ENCODE measurements at regions not wholly inside any gene's neighbourhood (a gene's known extent, or its start where the extent isn't known, plus 50 kb on each side); places are given as distances from the start of the nearest gene placed in this dataset.

GRCh38 chr1:224061436-224061835, 52.5 kb upstream of the FBXO28 start:
- TF ChIP-seq, protein P1, sequence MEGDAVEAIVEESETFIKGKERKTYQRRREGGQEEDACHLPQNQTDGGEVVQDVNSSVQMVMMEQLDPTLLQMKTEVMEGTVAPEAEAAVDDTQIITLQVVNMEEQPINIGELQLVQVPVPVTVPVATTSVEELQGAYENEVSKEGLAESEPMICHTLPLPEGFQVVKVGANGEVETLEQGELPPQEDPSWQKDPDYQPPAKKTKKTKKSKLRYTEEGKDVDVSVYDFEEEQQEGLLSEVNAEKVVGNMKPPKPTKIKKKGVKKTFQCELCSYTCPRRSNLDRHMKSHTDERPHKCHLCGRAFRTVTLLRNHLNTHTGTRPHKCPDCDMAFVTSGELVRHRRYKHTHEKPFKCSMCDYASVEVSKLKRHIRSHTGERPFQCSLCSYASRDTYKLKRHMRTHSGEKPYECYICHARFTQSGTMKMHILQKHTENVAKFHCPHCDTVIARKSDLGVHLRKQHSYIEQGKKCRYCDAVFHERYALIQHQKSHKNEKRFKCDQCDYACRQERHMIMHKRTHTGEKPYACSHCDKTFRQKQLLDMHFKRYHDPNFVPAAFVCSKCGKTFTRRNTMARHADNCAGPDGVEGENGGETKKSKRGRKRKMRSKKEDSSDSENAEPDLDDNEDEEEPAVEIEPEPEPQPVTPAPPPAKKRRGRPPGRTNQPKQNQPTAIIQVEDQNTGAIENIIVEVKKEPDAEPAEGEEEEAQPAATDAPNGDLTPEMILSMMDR (IDR thresholded peaks at IDR 0.05) = no peak
- TF ChIP-seq POLR2A (IDR thresholded peaks at IDR 0.05) = no peak

Measured in heart left ventricle (tissue), 13 donors.